ENCODE measurements at regions not wholly inside any gene's neighbourhood (a gene's known extent, or its start where the extent isn't known, plus 50 kb on each side); places are given as distances from the start of the nearest gene placed in this dataset.

DNA sequence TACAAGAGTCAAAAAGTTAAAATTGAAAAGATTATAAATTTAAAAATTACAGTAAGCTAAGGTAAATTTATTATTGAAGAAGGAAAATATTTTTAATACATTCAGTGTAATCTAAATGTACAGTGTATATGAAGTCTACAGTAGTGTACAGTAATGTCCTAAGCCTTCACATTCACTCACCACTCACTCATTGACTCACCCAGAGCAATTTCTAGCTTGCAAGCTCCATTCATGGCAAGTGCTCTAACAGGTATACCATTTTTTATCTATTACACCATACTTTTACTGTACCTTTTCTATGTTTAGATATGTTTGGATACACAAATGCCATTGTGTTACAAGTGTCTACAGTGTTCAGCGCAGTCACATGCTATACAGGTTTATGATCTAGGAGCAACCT lies 389.7 kb downstream of the RASEF start:
- TF ChIP-seq POLR2A (IDR thresholded peaks at IDR 0.05; ENCODE audit: borderline replicate concordance, extremely low read depth, insufficient read depth, insufficient read length) (no peak), FOSL1 (IDR thresholded peaks at IDR 0.05; ENCODE audit: low read depth) (no peak)
- TF ChIP-seq, protein P1, sequence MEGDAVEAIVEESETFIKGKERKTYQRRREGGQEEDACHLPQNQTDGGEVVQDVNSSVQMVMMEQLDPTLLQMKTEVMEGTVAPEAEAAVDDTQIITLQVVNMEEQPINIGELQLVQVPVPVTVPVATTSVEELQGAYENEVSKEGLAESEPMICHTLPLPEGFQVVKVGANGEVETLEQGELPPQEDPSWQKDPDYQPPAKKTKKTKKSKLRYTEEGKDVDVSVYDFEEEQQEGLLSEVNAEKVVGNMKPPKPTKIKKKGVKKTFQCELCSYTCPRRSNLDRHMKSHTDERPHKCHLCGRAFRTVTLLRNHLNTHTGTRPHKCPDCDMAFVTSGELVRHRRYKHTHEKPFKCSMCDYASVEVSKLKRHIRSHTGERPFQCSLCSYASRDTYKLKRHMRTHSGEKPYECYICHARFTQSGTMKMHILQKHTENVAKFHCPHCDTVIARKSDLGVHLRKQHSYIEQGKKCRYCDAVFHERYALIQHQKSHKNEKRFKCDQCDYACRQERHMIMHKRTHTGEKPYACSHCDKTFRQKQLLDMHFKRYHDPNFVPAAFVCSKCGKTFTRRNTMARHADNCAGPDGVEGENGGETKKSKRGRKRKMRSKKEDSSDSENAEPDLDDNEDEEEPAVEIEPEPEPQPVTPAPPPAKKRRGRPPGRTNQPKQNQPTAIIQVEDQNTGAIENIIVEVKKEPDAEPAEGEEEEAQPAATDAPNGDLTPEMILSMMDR (IDR thresholded peaks at IDR 0.05 in 2 of 3, conservative IDR thresholded peaks at IDR 0.05 in 1 of 3; ENCODE audit: borderline replicate concordance in 1 of 3, insufficient read depth in 1 of 3, low read depth in 2 of 3, low read length in 2 of 3): no peak
- TF ChIP-seq, protein P2, sequence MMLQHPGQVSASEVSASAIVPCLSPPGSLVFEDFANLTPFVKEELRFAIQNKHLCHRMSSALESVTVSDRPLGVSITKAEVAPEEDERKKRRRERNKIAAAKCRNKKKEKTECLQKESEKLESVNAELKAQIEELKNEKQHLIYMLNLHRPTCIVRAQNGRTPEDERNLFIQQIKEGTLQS (IDR thresholded peaks at IDR 0.05): no peak
